Activated naive CD4-positive, alpha-beta T cell treated with Interleukin-2 at 50 U/mL for 16 hours (primary cell): ENCODE measurements at regions not wholly inside any gene's neighbourhood (a gene's known extent, or its start where the extent isn't known, plus 50 kb on each side); places are given as distances from the start of the nearest gene placed in this dataset.

Experiments
- DNase-seq: peaks from one replicate; pipeline ENCODE4 v3.0.0-alpha.2; 2020

GRCh38 chr2:217573571-217573970 lies 429.2 kb downstream of the TNS1 start:
- DNase-seq, result no peak

GRCh38 chr2:217570394-217570793 lies 432.4 kb downstream of the TNS1 start:
- DNase-seq, result no peak

- no peak for DNase-seq
Measured at GRCh38 chr2:217568289-217568971, 434.4 kb downstream of the TNS1 start.

- DNase-seq, result no peak
Measured at GRCh38 chr2:217563565-217563964, 439.2 kb downstream of the TNS1 start.

- DNase-seq, result no peak
Measured at GRCh38 chr2:217562871-217563480, 439.8 kb downstream of the TNS1 start.

GRCh38 chr2:217559084-217559483 lies 443.7 kb downstream of the TNS1 start:
- no peak for DNase-seq

GRCh38 chr2:217555081-217555876 lies 447.5 kb downstream of the TNS1 start:
- DNase-seq, result no peak

- DNase-seq, result no peak
Measured at GRCh38 chr2:217553679-217554078, 449.1 kb downstream of the TNS1 start.

GRCh38 chr2:217553202-217553601 lies 449.6 kb downstream of the TNS1 start:
- DNase-seq, result no peak

GRCh38 chr2:217552081-217552480 lies 450.7 kb downstream of the TNS1 start:
- no peak for DNase-seq

- DNase-seq, result no peak
Measured at GRCh38 chr2:217551252-217551899, 451.4 kb downstream of the TNS1 start.

GRCh38 chr2:217539126-217539525 lies 463.7 kb downstream of the TNS1 start:
- DNase-seq, result no peak

- no peak for DNase-seq
Measured at GRCh38 chr2:217538719-217539118, 464.1 kb downstream of the TNS1 start.

GRCh38 chr2:217535957-217536708 lies 466.7 kb downstream of the TNS1 start:
- DNase-seq, result no peak

GRCh38 chr2:217530392-217531090 lies 472.3 kb downstream of the TNS1 start:
- DNase-seq, result no peak

GRCh38 chr2:217529271-217529670 lies 473.5 kb downstream of the TNS1 start:
- no peak for DNase-seq

GRCh38 chr2:217527590-217528202 lies 475.1 kb downstream of the TNS1 start:
- DNase-seq, result no peak

GRCh38 chr2:217525076-217525475 lies 477.7 kb downstream of the TNS1 start:
- no peak for DNase-seq

- no peak for DNase-seq
Measured at GRCh38 chr2:217523286-217523685, 479.5 kb downstream of the TNS1 start.

GRCh38 chr2:217521820-217522219 lies 481.0 kb downstream of the TNS1 start:
- no peak for DNase-seq

- DNase-seq, result no peak
Measured at GRCh38 chr2:217520356-217521010, 482.3 kb downstream of the TNS1 start.
